Caco-2 (cell line): ENCODE measurements at regions not wholly inside any gene's neighbourhood (a gene's known extent, or its start where the extent isn't known, plus 50 kb on each side); places are given as distances from the start of the nearest gene placed in this dataset.

Experiments used
- BruUV-seq: library from RNA; stranded (reverse); fragments of 400-500 nt; replicated peaks from 2 replicates; lab custom pipeline; 2021; lab: Mats Ljungman, UMichigan
- CTCF ChIA-PET: fragments of 300-600 bp; sonication (Branson Sonifier 250); formaldehyde crosslinking; loops from one replicate; lab custom pipeline; 2022; ENCODE audit warnings: antibody characterized with exemption; lab: Charles Lee
- POLR2A ChIA-PET: fragments of 300-600 bp; sonication (Branson Sonifier 250); formaldehyde crosslinking; loops from one replicate; lab custom pipeline; 2022; ENCODE audit warnings: antibody characterized with exemption; lab: Charles Lee
- DNase-seq, 2 experiments: peaks; one replicate each; pipeline versions ENCODE4 v3.0.0 to v3.0.0-alpha.2; 2020 to 2022
- H3K27me3 ChIP-seq: replicated peaks from 2 replicates; pipeline ENCODE4 v1.6.0; 2011; ENCODE audit warnings: low read length; ENCODE audit not compliant: control insufficient read depth, insufficient read depth
- H3K36me3 ChIP-seq: 2 replicates; pipeline ENCODE4 v1.5.1; 2011; ENCODE audit warnings: low read length; ENCODE audit not compliant: control insufficient read depth, insufficient read depth
- H3K4me1 ChIP-seq: fragments of 250-450 bp; sonication (Bioruptor Pico); 2 replicates; pipeline ENCODE4 v1.5.1; 2020; ENCODE audit warnings: mild to moderate bottlenecking
- H3K4me3 ChIP-seq: 2 replicates; pipeline ENCODE4 v1.5.1; 2011; ENCODE audit warnings: low read depth, mild to moderate bottlenecking, control low read depth, low read length
- H3K9me3 ChIP-seq: fragments of 250-450 bp; sonication (Bioruptor Pico); 2 replicates; pipeline ENCODE4 v1.5.1; 2020; ENCODE audit warnings: mild to moderate bottlenecking, moderate library complexity
- H3K27ac Mint-ChIP-seq: one replicate; pipeline ENCODE4 v1.8.0; 2022; ENCODE audit warnings: mixed read lengths; ENCODE audit not compliant: unreplicated experiment
- H3K27me3 Mint-ChIP-seq: one replicate; pipeline ENCODE4 v1.8.0; 2022; ENCODE audit warnings: mixed read lengths; ENCODE audit not compliant: insufficient read depth, unreplicated experiment
- H3K36me3 Mint-ChIP-seq: one replicate; pipeline ENCODE4 v1.8.0; 2022; ENCODE audit warnings: mild to moderate bottlenecking, mixed read lengths; ENCODE audit not compliant: insufficient read depth, unreplicated experiment
- H3K4me1 Mint-ChIP-seq: one replicate; pipeline ENCODE4 v1.8.0; 2022; ENCODE audit warnings: low read depth, mixed read lengths; ENCODE audit not compliant: unreplicated experiment
- H3K4me3 Mint-ChIP-seq: one replicate; pipeline ENCODE4 v1.8.0; 2022; ENCODE audit warnings: mild to moderate bottlenecking, moderate library complexity, mixed read lengths; ENCODE audit not compliant: unreplicated experiment
- H3K9me3 Mint-ChIP-seq: one replicate; pipeline ENCODE4 v1.8.0; 2022; ENCODE audit warnings: mixed read lengths; ENCODE audit not compliant: unreplicated experiment
- intact Hi-C: fragments of 100-400 bp; cut with micrococcal nuclease; formaldehyde crosslinking; loops from one replicate; pipeline ENCODE4 v1.10.0; 2022; ENCODE audit not compliant: unreplicated experiment
- TF ChIP-seq, protein P1 (sequence below), 2 experiments: fragments of 200-600 bp in 1 of 2; IDR thresholded peaks; 1 replicate in 1 of 2; 2 replicates in 1 of 2; pipeline versions ENCODE4 v1.5.1 to v1.8.0; 2011 to 2022; ENCODE audit warnings: antibody characterized with exemption in 1 of 2, control low read depth in 1 of 2, inconsistent platforms in 1 of 2, low read depth in 1 of 2, low read length in 1 of 2, mild to moderate bottlenecking in 1 of 2, moderate library complexity in 1 of 2; ENCODE audit not compliant: insufficient read depth in 1 of 2, severe bottlenecking in 1 of 2, unreplicated experiment in 1 of 2

DNA sequence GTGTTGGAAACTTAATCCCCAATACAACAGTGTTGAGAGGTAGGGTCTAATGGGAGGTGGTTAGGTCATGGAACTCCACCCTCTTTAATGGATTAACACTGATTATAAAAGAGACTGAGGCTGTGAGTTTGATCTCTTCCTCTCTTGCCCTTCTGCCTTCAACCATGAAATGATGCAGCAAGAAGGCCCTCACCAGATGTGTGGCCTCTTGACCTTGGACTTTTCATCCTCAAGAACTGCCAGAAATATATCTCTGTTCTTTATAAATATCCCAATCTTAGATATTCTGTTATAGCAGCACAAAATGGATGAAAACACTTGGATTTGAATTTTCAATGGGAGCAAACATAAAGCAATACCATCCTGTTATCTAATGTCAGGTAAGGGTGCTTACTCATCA lies 67.6 kb downstream of the NMUR2 start:
- Histone ChIP-seq H3K4me3 (no peak overlapping the region), H3K4me1 (no peaks in the 10 kb centered on the region), H3K36me3 (no peaks in the 10 kb centered on the region), H3K27me3 (no peaks in the 10 kb centered on the region; the same call in 1 of the 2 replicates), H3K9me3 (no peaks in the 10 kb centered on the region)
- POLR2A ChIA-PET, result no interaction called here
- no peaks in the 10 kb centered on the region for H3K9me3 Mint-ChIP-seq
- no TSS peak for BruUV-seq
- no peaks in the 10 kb centered on the region for H3K4me1 Mint-ChIP-seq
- intact Hi-C loops, result no loop called here
- H3K36me3 Mint-ChIP-seq, result no peaks in the 10 kb centered on the region
- no peak overlapping the region for H3K27ac Mint-ChIP-seq
- H3K4me3 Mint-ChIP-seq, result no peak overlapping the region
- TF ChIP-seq, protein P1, sequence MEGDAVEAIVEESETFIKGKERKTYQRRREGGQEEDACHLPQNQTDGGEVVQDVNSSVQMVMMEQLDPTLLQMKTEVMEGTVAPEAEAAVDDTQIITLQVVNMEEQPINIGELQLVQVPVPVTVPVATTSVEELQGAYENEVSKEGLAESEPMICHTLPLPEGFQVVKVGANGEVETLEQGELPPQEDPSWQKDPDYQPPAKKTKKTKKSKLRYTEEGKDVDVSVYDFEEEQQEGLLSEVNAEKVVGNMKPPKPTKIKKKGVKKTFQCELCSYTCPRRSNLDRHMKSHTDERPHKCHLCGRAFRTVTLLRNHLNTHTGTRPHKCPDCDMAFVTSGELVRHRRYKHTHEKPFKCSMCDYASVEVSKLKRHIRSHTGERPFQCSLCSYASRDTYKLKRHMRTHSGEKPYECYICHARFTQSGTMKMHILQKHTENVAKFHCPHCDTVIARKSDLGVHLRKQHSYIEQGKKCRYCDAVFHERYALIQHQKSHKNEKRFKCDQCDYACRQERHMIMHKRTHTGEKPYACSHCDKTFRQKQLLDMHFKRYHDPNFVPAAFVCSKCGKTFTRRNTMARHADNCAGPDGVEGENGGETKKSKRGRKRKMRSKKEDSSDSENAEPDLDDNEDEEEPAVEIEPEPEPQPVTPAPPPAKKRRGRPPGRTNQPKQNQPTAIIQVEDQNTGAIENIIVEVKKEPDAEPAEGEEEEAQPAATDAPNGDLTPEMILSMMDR (IDR thresholded peaks at IDR 0.05; ENCODE audit: insufficient read depth in 1 of 2, low read depth in 1 of 2, low read length in 1 of 2, severe bottlenecking in 1 of 2, unreplicated experiment in 1 of 2), result no peak
- CTCF ChIA-PET, result no interaction called here
- peaks cover 15% of the 10 kb centered on the region for H3K27me3 Mint-ChIP-seq
- DNase-seq, result no peak

DNA sequence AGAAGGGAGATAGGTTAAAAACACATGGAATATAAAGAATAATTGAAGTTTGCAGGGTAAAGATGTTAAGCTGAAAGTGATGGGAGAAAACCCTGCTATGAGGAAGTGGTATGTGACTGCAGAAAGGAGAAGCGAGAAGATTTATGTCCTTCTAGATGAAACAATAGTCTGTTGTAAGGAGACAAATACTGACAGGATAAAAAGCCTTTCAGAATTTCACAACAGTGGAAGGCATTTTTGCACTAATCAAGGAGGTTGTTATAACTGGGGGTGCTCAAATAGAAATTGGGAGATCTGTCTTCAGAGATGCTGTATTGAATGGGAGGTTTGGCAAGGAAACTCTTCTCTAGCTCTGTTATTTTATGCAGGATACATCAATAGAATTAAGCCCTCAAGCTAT lies 69.6 kb downstream of the NMUR2 start:
- Histone ChIP-seq H3K36me3 (no peaks in the 10 kb centered on the region), H3K27me3 (no peaks in the 10 kb centered on the region; the same call in 1 of the 2 replicates), H3K4me1 (no peaks in the 10 kb centered on the region; the same call in 1 of the 2 replicates), H3K9me3 (no peaks in the 10 kb centered on the region), H3K4me3 (no peak overlapping the region)
- Mint-ChIP-seq H3K4me3 (no peak overlapping the region), H3K4me1 (no peaks in the 10 kb centered on the region), H3K27me3 (peaks cover 15% of the 10 kb centered on the region), H3K27ac (no peak overlapping the region), H3K36me3 (no peaks in the 10 kb centered on the region), H3K9me3 (no peaks in the 10 kb centered on the region)
- TF ChIP-seq, protein P1 (IDR thresholded peaks at IDR 0.05; ENCODE audit: insufficient read depth in 1 of 2, low read depth in 1 of 2, low read length in 1 of 2, severe bottlenecking in 1 of 2, unreplicated experiment in 1 of 2), result no peak
- no TSS peak for BruUV-seq
- ChIA-PET POLR2A (no interaction called here), CTCF (no interaction called here)
- intact Hi-C loops, result no loop called here
- no peak for DNase-seq

DNA sequence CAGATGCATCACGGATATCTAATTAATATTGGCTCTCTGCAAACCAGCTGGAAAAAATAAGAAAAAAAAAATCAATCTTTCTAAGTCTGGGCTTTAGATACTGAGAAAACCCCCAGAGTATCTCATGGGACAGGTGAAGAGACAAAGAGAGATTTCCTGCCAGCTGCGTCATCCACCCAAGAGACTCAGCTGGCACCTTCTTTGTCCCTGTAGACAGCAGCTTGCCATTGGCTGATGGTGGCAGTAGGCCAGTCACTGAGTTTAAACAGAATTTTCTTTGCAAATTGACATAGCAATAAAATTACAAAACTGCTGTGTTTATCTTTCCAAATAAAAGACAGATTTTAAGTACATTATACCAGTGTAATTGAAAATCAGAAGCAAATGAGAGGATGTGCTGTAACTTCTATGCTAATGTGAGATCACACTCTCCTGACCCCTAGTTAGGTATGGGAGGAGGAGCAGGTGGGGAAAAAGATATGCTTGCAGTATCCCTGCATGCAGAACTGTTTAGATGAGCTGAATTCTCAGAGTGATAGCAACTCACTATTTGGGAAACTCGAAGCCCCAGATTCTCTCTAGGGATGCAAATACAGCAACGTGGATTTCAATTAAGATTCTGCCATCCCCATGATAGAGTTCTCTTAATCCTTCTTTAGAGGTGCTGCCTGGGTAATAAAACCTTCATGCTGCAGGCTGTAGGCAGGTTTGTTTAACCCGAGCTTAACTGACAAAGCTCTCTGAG lies 72.2 kb downstream of the NMUR2 start:
- H3K9me3 Mint-ChIP-seq, result no peaks in the 10 kb centered on the region
- no peak overlapping the region for H3K4me3 ChIP-seq
- no peaks in the 10 kb centered on the region; the same call in 1 of the 2 replicates for H3K27me3 ChIP-seq
- intact Hi-C loops, result no loop called here
- no peaks in the 10 kb centered on the region for H3K9me3 ChIP-seq
- no TSS peak for BruUV-seq
- ChIA-PET CTCF (interaction anchor here (0.6 kb wide), 1 partner anchor 57 kb away, joined by 3 read pairs; no protein-coding TSS in a partner anchor), POLR2A (no interaction called here)
- TF ChIP-seq, protein P1 (IDR thresholded peaks at IDR 0.05; ENCODE audit: insufficient read depth in 1 of 2, low read depth in 1 of 2, low read length in 1 of 2, severe bottlenecking in 1 of 2, unreplicated experiment in 1 of 2), result no peak
- H3K36me3 ChIP-seq, result no peaks in the 10 kb centered on the region
- H3K4me1 ChIP-seq, result no peaks in the 10 kb centered on the region; the same call in 1 of the 2 replicates
- H3K4me3 Mint-ChIP-seq, result no peak overlapping the region
- no peak overlapping the region for H3K27ac Mint-ChIP-seq
- peaks cover 8% of the 10 kb centered on the region for H3K27me3 Mint-ChIP-seq
- no peak for DNase-seq
- no peaks in the 10 kb centered on the region for H3K36me3 Mint-ChIP-seq
- H3K4me1 Mint-ChIP-seq, result peaks cover 6% of the 10 kb centered on the region
